Left colon (tissue), 2 donors: ENCODE measurements at regions not wholly inside any gene's neighbourhood (a gene's known extent, or its start where the extent isn't known, plus 50 kb on each side); places are given as distances from the start of the nearest gene placed in this dataset.
"Not testable (repeated sequence)": the region's sequence is repeated elsewhere in the genome, so short reads cannot be mapped to it uniquely, and the experiment has no call there.

Experiments
- ATAC-seq: fragments of 200-7000 bp; cut with Tn5 transposase; one replicate; pipeline ENCODE4 v1.9.1; 2020; ENCODE audit warnings: mild to moderate bottlenecking, moderate library complexity
- DNase-seq, 2 donors: peaks; one replicate each; pipeline ENCODE4 v3.0.0-alpha.2; 2020
- intact Hi-C, 2 donors: fragments of 100-400 bp; cut with DNase I in 1 of 2; cut with micrococcal nuclease in 1 of 2; formaldehyde crosslinking; loops; one replicate each; pipeline versions ENCODE4 v1.11.2 to v1.14.0; 2022; cut with DNase I, micrococcal nuclease
- donor health status: DM: no; HTN: no; CAD: no.
- donor health status: DM: yes; HTN: yes; CAD: no.

GRCh38 chr9:28439688-28440087, 866.4 kb upstream of the C9orf72 start:
- DNase-seq (no peak), ATAC-seq (no peak)
- intact Hi-C loops, result no loop called here

- ATAC-seq (no peak), DNase-seq (no peak)
- intact Hi-C loops, result no loop called here
These were observed 870.2 kb upstream of the C9orf72 start for GRCh38 chr9:28443461-28443860.

- ATAC-seq (no peak), DNase-seq (no peak)
- intact Hi-C loops, result no loop called here
These were observed 871.4 kb upstream of the C9orf72 start for GRCh38 chr9:28444637-28445036.

- DNase-seq (no peak), ATAC-seq (no peak)
- intact Hi-C loops, result no loop called here
These were observed 871.9 kb upstream of the C9orf72 start for GRCh38 chr9:28445211-28445610.

- ATAC-seq (no peak), DNase-seq (no peak)
- intact Hi-C loops, result no loop called here
These were observed 880.6 kb upstream of the C9orf72 start for GRCh38 chr9:28453918-28454317.

- DNase-seq, result no peak
- ATAC-seq, result no peak
These were observed 883.6 kb upstream of the C9orf72 start for GRCh38 chr9:28456861-28457260.

GRCh38 chr9:28464481-28465216, 891.4 kb upstream of the C9orf72 start:
- intact Hi-C loops, result no loop called here
- no peak for ATAC-seq
- no peak for DNase-seq

More at GRCh38 chr9:28456861-28457260, 883.6 kb upstream of the C9orf72 start:
- intact Hi-C loops, result no loop called here

GRCh38 chr9:28471261-28471660, 898.0 kb upstream of the C9orf72 start:
- intact Hi-C loops, result no loop called here
- DNase-seq, result no peak
- no peak for ATAC-seq

GRCh38 chr9:28487561-28487960, 914.3 kb upstream of the C9orf72 start:
- DNase-seq (no peak), ATAC-seq (no peak)
- intact Hi-C loops, result no loop called here

GRCh38 chr9:28491121-28491520, 917.8 kb upstream of the C9orf72 start:
- intact Hi-C loops, result no loop called here
- DNase-seq (no peak), ATAC-seq (no peak)

- DNase-seq, ATAC-seq, intact Hi-C loops: not testable (repeated sequence)
These were observed 924.9 kb upstream of the C9orf72 start for GRCh38 chr9:28498168-28498567.

GRCh38 chr9:28502189-28502588, 928.9 kb upstream of the C9orf72 start:
- intact Hi-C loops, result no loop called here
- DNase-seq, result no peak
- no peak for ATAC-seq

GRCh38 chr9:28502741-28503140, 929.5 kb upstream of the C9orf72 start:
- DNase-seq, result no peak
- intact Hi-C loops, result no loop called here
- ATAC-seq, result no peak

GRCh38 chr9:28503573-28503972, 930.3 kb upstream of the C9orf72 start:
- intact Hi-C loops, result no loop called here
- ATAC-seq (no peak), DNase-seq (no peak)

GRCh38 chr9:28518439-28518838, 945.2 kb upstream of the C9orf72 start:
- DNase-seq (no peak), ATAC-seq (no peak)
- intact Hi-C loops, result no loop called here

- DNase-seq, intact Hi-C loops, ATAC-seq: not testable (repeated sequence)
These were observed 951.0 kb upstream of the C9orf72 start for GRCh38 chr9:28524309-28524708.

- intact Hi-C loops, result no loop called here
- DNase-seq (no peak), ATAC-seq (no peak)
These were observed 954.8 kb upstream of the C9orf72 start for GRCh38 chr9:28528049-28528448.

GRCh38 chr9:28538132-28538531, 964.9 kb upstream of the C9orf72 start:
- intact Hi-C loops, result no loop called here
- ATAC-seq (no peak), DNase-seq (no peak)

GRCh38 chr9:28539434-28540070, 966.3 kb upstream of the C9orf72 start:
- intact Hi-C loops, result no loop called here
- ATAC-seq (no peak), DNase-seq (no peak)

GRCh38 chr9:28542928-28543327, 969.6 kb upstream of the C9orf72 start:
- intact Hi-C loops, result no loop called here
- no peak for ATAC-seq
- no peak for DNase-seq

- intact Hi-C loops, result no loop called here
- DNase-seq, result no peak
These were observed 974.2 kb upstream of the C9orf72 start for GRCh38 chr9:28547527-28547926.

More at GRCh38 chr9:28547527-28547926, 974.2 kb upstream of the C9orf72 start:
- ATAC-seq, result no peak
